ENCODE measurements at regions not wholly inside any gene's neighbourhood (a gene's known extent, or its start where the extent isn't known, plus 50 kb on each side); places are given as distances from the start of the nearest gene placed in this dataset.

- no peak overlapping the region for H2BK120ac ChIP-seq (ENCODE audit: low read depth, low read length, poor library complexity, severe bottlenecking)
- H4K20me1 ChIP-seq (ENCODE audit: control insufficient read depth, insufficient read depth, insufficient read length) = no peaks in the 10 kb centered on the region
- no peak overlapping the region for H3K23ac ChIP-seq (ENCODE audit: insufficient read length, low read depth, low read length)
- H3K4me2 ChIP-seq (ENCODE audit: insufficient read depth, insufficient read length, low read length) = no peak overlapping the region
- no peaks in the 10 kb centered on the region for H3K79me1 ChIP-seq (ENCODE audit: insufficient read depth, low read depth, low read length, poor library complexity, severe bottlenecking)
- no peak overlapping the region for H3T11ph ChIP-seq (ENCODE audit: low read length)
- no peak overlapping the region for H3K14ac ChIP-seq (ENCODE audit: insufficient read depth, low read length)
- no peaks in the 10 kb centered on the region for H3K9me3 ChIP-seq (ENCODE audit: control insufficient read depth, low read depth, low read length)
- H3K27me3 ChIP-seq (ENCODE audit: insufficient read depth, low read length) = no peaks in the 10 kb centered on the region
- H4K8ac ChIP-seq (replicated peaks; ENCODE audit: insufficient read length, low read depth, low read length) = no peak overlapping the region
- H2BK5ac ChIP-seq (ENCODE audit: insufficient read length, low read length) = no peak overlapping the region
- Mint-ChIP-seq H3K27ac (no peak overlapping the region), H3K36me3 (ENCODE audit: insufficient read depth in 1 of 3, low read depth in 3 of 3) (no peaks in the 10 kb centered on the region), H3K4me1 (no peaks in the 10 kb centered on the region), H3K27me3 (ENCODE audit: low read depth) (no peaks in the 10 kb centered on the region), H3K4me3 (no peak overlapping the region), H3K9me3 (no peaks in the 10 kb centered on the region)
- no peak overlapping the region for H2BK20ac ChIP-seq (ENCODE audit: low read depth, low read length, poor library complexity, severe bottlenecking)
- no peak for TF ChIP-seq CTCF (conservative IDR thresholded peaks at IDR 0.05)
- H2AK5ac ChIP-seq (ENCODE audit: insufficient read length, low read length) = no peak overlapping the region
- H3K18ac ChIP-seq (ENCODE audit: insufficient read length, low read depth, low read length) = no peak overlapping the region
- H3K4ac ChIP-seq (ENCODE audit: low read depth, low read length) = no peak overlapping the region
- no peaks in the 10 kb centered on the region for H3K79me2 ChIP-seq (ENCODE audit: insufficient read depth, low read length)
- H4K5ac ChIP-seq (ENCODE audit: insufficient read length, low read depth, low read length) = no peak overlapping the region
- H3K23me2 ChIP-seq (ENCODE audit: insufficient read length, low read depth, low read length, poor library complexity, severe bottlenecking) = peaks cover 2% of the 10 kb centered on the region
- H3K27ac ChIP-seq (ENCODE audit: insufficient read length, low read depth, low read length) = no peak overlapping the region
- no peak overlapping the region for H4K91ac ChIP-seq (ENCODE audit: insufficient read length, low read depth, low read length)
- no peak overlapping the region for H3K56ac ChIP-seq (ENCODE audit: insufficient read length, low read depth, low read length)
- no peak for DNase-seq
- no peak overlapping the region for H2AFZ ChIP-seq (ENCODE audit: low read length)
- H3K9ac ChIP-seq (ENCODE audit: extremely low read depth, insufficient read length, low read length) = no peak overlapping the region
- no peak overlapping the region for H2BK15ac ChIP-seq (ENCODE audit: low read depth, low read length)
- no CpG with 5 or more reads among the region's 1 CpG for WGBS (ENCODE audit: extremely low coverage, insufficient read length, low lambda C conversion rate)
- no peak overlapping the region for H2BK12ac ChIP-seq (ENCODE audit: insufficient read length, low read depth, low read length)
- H3K4me1 ChIP-seq (ENCODE audit: insufficient read depth, low read length) = no peaks in the 10 kb centered on the region
Observed at GRCh38 chr5:118511846-118512245, 476.5 kb downstream of the DTWD2 start.
